ENCODE measurements at regions not wholly inside any gene's neighbourhood (a gene's known extent, or its start where the extent isn't known, plus 50 kb on each side); places are given as distances from the start of the nearest gene placed in this dataset.

- TF ChIP-seq, protein P1, sequence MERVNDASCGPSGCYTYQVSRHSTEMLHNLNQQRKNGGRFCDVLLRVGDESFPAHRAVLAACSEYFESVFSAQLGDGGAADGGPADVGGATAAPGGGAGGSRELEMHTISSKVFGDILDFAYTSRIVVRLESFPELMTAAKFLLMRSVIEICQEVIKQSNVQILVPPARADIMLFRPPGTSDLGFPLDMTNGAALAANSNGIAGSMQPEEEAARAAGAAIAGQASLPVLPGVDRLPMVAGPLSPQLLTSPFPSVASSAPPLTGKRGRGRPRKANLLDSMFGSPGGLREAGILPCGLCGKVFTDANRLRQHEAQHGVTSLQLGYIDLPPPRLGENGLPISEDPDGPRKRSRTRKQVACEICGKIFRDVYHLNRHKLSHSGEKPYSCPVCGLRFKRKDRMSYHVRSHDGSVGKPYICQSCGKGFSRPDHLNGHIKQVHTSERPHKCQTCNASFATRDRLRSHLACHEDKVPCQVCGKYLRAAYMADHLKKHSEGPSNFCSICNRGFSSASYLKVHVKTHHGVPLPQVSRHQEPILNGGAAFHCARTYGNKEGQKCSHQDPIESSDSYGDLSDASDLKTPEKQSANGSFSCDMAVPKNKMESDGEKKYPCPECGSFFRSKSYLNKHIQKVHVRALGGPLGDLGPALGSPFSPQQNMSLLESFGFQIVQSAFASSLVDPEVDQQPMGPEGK (CRISPR knock-in tag; IDR thresholded peaks at IDR 0.05; ENCODE audit: borderline replicate concordance): no peak
- TF ChIP-seq ISL1 (CRISPR knock-in tag; IDR thresholded peaks at IDR 0.05) (no peak), ZNF70 (CRISPR knock-in tag; IDR thresholded peaks at IDR 0.05) (no peak), ZFP3 (CRISPR knock-in tag; IDR thresholded peaks at IDR 0.05) (no peak), PPARA (CRISPR knock-in tag; IDR thresholded peaks at IDR 0.05; ENCODE audit: borderline replicate concordance) (no peak), ARNTL (CRISPR knock-in tag; IDR thresholded peaks at IDR 0.05; ENCODE audit: borderline replicate concordance, low read depth) (no peak), POU6F1 (CRISPR knock-in tag; IDR thresholded peaks at IDR 0.05; ENCODE audit: borderline replicate concordance, low read depth) (no peak), CSDC2 (CRISPR knock-in tag; IDR thresholded peaks at IDR 0.05) (no peak), ZFP30 (CRISPR knock-in tag; IDR thresholded peaks at IDR 0.05) (no peak), TSHZ2 (CRISPR knock-in tag; IDR thresholded peaks at IDR 0.05) (no peak), ZNF8 (CRISPR knock-in tag; IDR thresholded peaks at IDR 0.05) (no peak)
- peak; percentile 41; the same call in 2 of the 3 replicates for ATAC-seq
Observed at GRCh38 chr13:50419331-50419865, 404.2 kb downstream of the KCNRG start.

DNA sequence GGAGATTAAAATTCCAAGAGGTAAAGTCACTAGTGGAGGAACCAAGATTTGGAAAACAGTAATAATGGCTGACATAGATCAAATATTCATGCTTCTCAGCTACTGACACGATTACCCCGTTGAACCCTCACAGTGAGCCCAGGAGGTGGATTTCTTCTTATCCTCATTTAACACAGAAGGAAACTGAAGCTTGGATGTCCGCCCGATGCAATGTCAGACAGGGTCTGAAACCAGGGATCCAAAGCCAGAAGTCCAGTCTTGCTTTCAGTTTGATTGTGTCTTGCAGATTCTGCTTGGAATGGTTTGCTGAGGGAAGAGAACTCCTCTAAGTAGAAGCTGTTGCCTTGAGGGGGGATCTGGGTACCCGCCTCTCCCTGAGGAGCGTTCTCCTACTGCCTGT lies 404.7 kb downstream of the KCNRG start:
- no peak; the same call in 2 of the 3 replicates for ATAC-seq
- TF ChIP-seq ESRRG (CRISPR knock-in tag; IDR thresholded peaks at IDR 0.05): no peak
- no peak for TF ChIP-seq ZC3H10 (CRISPR knock-in tag; IDR thresholded peaks at IDR 0.05)
- TF ChIP-seq ARNTL (CRISPR knock-in tag; IDR thresholded peaks at IDR 0.05; ENCODE audit: borderline replicate concordance, low read depth): no peak
- no peak for TF ChIP-seq TSHZ2 (CRISPR knock-in tag; IDR thresholded peaks at IDR 0.05)
- TF ChIP-seq TOX (CRISPR knock-in tag; IDR thresholded peaks at IDR 0.05; ENCODE audit: borderline replicate concordance): no peak
- no peak for TF ChIP-seq CSDC2 (CRISPR knock-in tag; IDR thresholded peaks at IDR 0.05)
- no peak for TF ChIP-seq ZNF70 (CRISPR knock-in tag; IDR thresholded peaks at IDR 0.05)
- no peak for TF ChIP-seq ZFP30 (CRISPR knock-in tag; IDR thresholded peaks at IDR 0.05)
- TF ChIP-seq GLIS3 (CRISPR knock-in tag; IDR thresholded peaks at IDR 0.05): no peak

GRCh38 chr13:50420718-50421472 lies 405.7 kb downstream of the KCNRG start:
- ATAC-seq: peak; percentile 47
- TF ChIP-seq ESRRG (CRISPR knock-in tag; IDR thresholded peaks at IDR 0.05) (no peak), PPARA (CRISPR knock-in tag; IDR thresholded peaks at IDR 0.05; ENCODE audit: borderline replicate concordance) (no peak), ZNF8 (CRISPR knock-in tag; IDR thresholded peaks at IDR 0.05) (no peak), ISL1 (CRISPR knock-in tag; IDR thresholded peaks at IDR 0.05) (no peak), CSDC2 (CRISPR knock-in tag; IDR thresholded peaks at IDR 0.05) (no peak), OSR1 (CRISPR knock-in tag; IDR thresholded peaks at IDR 0.05) (no peak), BACH2 (CRISPR knock-in tag; IDR thresholded peaks at IDR 0.05; ENCODE audit: borderline replicate concordance) (no peak), GLIS3 (CRISPR knock-in tag; IDR thresholded peaks at IDR 0.05) (no peak), ZC3H10 (CRISPR knock-in tag; IDR thresholded peaks at IDR 0.05) (no peak), ZNF565 (CRISPR knock-in tag; conservative IDR thresholded peaks at IDR 0.05; ENCODE audit: low read depth) (no peak), SNAI2 (CRISPR knock-in tag; IDR thresholded peaks at IDR 0.05) (no peak), TOX (CRISPR knock-in tag; IDR thresholded peaks at IDR 0.05; ENCODE audit: borderline replicate concordance) (no peak), ARNTL (CRISPR knock-in tag; IDR thresholded peaks at IDR 0.05; ENCODE audit: borderline replicate concordance, low read depth) (no peak), POU6F1 (CRISPR knock-in tag; IDR thresholded peaks at IDR 0.05; ENCODE audit: borderline replicate concordance, low read depth) (no peak), ZFP3 (CRISPR knock-in tag; IDR thresholded peaks at IDR 0.05) (no peak)
- TF ChIP-seq, protein P2, sequence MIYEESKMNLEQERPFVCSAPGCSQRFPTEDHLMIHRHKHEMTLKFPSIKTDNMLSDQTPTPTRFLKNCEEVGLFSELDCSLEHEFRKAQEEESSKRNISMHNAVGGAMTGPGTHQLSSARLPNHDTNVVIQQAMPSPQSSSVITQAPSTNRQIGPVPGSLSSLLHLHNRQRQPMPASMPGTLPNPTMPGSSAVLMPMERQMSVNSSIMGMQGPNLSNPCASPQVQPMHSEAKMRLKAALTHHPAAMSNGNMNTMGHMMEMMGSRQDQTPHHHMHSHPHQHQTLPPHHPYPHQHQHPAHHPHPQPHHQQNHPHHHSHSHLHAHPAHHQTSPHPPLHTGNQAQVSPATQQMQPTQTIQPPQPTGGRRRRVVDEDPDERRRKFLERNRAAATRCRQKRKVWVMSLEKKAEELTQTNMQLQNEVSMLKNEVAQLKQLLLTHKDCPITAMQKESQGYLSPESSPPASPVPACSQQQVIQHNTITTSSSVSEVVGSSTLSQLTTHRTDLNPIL (CRISPR knock-in tag; IDR thresholded peaks at IDR 0.05; ENCODE audit: low read depth): no peak
- TF ChIP-seq, protein P1 (CRISPR knock-in tag; IDR thresholded peaks at IDR 0.05; ENCODE audit: borderline replicate concordance): no peak

All from SK-N-SH treated with all-trans-retinoic acid at 6 μM for 48 hours (cell line).